Liver (tissue), 8 donors: ENCODE measurements at regions not wholly inside any gene's neighbourhood (a gene's known extent, or its start where the extent isn't known, plus 50 kb on each side); places are given as distances from the start of the nearest gene placed in this dataset.

Experiments
- DNase-seq: peaks from one replicate; pipeline ENCODE4 v3.0.0-alpha.2; 2017; ENCODE audit warnings: low spot score
- H3K27ac ChIP-seq, 2 donors: one replicate each; pipeline ENCODE4 v1.7.0; 2013; ENCODE audit warnings: inconsistent platforms in 2 of 2, low read length in 2 of 2, control low read depth in 1 of 2, low read depth in 1 of 2, mild to moderate bottlenecking in 1 of 2
- H3K27me3 ChIP-seq, 4 donors: one replicate each; pipeline versions ENCODE4 v1.6.1 to v1.7.0; 2013; ENCODE audit warnings: low read length in 3 of 4, inconsistent platforms in 1 of 4, mild to moderate bottlenecking in 1 of 4, moderate library complexity in 1 of 4; ENCODE audit not compliant: control insufficient read depth in 4 of 4, insufficient read depth in 4 of 4
- H3K36me3 ChIP-seq, 4 donors: one replicate each; pipeline versions ENCODE4 v1.6.1 to v1.7.0; 2013; ENCODE audit warnings: low read length in 3 of 4, mild to moderate bottlenecking in 3 of 4, low read depth in 1 of 4, moderate library complexity in 1 of 4; ENCODE audit not compliant: control insufficient read depth in 4 of 4, insufficient read depth in 3 of 4
- H3K4me1 ChIP-seq, 4 donors: one replicate each; pipeline versions ENCODE4 v1.6.1 to v1.7.0; 2013; ENCODE audit warnings: low read length in 3 of 4, mild to moderate bottlenecking in 3 of 4, moderate library complexity in 1 of 4; ENCODE audit not compliant: control insufficient read depth in 4 of 4, insufficient read depth in 4 of 4
- H3K4me3 ChIP-seq, 3 donors: one replicate each; pipeline versions ENCODE4 v1.6.1 to v1.7.0; 2013; ENCODE audit warnings: low read length in 3 of 3, control low read depth in 1 of 3, low read depth in 1 of 3, mild to moderate bottlenecking in 1 of 3
- H3K9ac ChIP-seq, 2 donors: one replicate each; pipeline ENCODE4 v1.7.0; 2013; ENCODE audit warnings: low read length in 2 of 2, mild to moderate bottlenecking in 2 of 2, moderate library complexity in 2 of 2, control low read depth in 1 of 2, low read depth in 1 of 2
- H3K9me3 ChIP-seq, 4 donors: one replicate each; pipeline versions ENCODE4 v1.6.1 to v1.7.0; 2013; ENCODE audit warnings: low read length in 3 of 4; ENCODE audit not compliant: control insufficient read depth in 4 of 4
- EGR1 ChIP-seq, 2 donors: IDR thresholded peaks; 2 replicates each; pipeline ENCODE4 v1.6.1; 2016 to 2018; ENCODE audit warnings: antibody characterized with exemption in 2 of 2, low read depth in 2 of 2
- FOXA1 ChIP-seq: IDR thresholded peaks from 2 replicates; pipeline ENCODE4 v1.6.1; 2016; ENCODE audit warnings: antibody characterized with exemption
- FOXA2 ChIP-seq: IDR thresholded peaks from 2 replicates; pipeline ENCODE4 v1.6.1; 2016; ENCODE audit warnings: antibody characterized with exemption
- GABPA ChIP-seq, 2 donors: IDR thresholded peaks in 1 of 2; conservative IDR thresholded peaks in 1 of 2; 2 replicates each; pipeline ENCODE4 v1.6.1; 2016; ENCODE audit warnings: antibody characterized with exemption in 2 of 2, mild to moderate bottlenecking in 1 of 2, moderate library complexity in 1 of 2
- HNF4A ChIP-seq, 2 donors: conservative IDR thresholded peaks; 2 replicates each; pipeline ENCODE4 v1.6.1; 2016; ENCODE audit warnings: antibody characterized with exemption in 2 of 2, mild to moderate bottlenecking in 2 of 2
- HNF4G ChIP-seq: IDR thresholded peaks from 2 replicates; pipeline ENCODE4 v1.6.1; 2016; ENCODE audit warnings: antibody characterized with exemption
- JUND ChIP-seq, 2 donors: IDR thresholded peaks; 2 replicates each; pipeline ENCODE4 v1.6.1; 2016; ENCODE audit warnings: antibody characterized with exemption in 2 of 2
- RAD21 ChIP-seq, 2 donors: IDR thresholded peaks; 2 replicates each; pipeline ENCODE4 v1.6.1; 2016; ENCODE audit warnings: antibody characterized with exemption in 2 of 2, mild to moderate bottlenecking in 2 of 2
- RXRA ChIP-seq, 2 donors: IDR thresholded peaks; 2 replicates each; pipeline ENCODE4 v1.6.1; 2017 to 2018; ENCODE audit warnings: antibody characterized with exemption in 2 of 2, mild to moderate bottlenecking in 1 of 2
- SP1 ChIP-seq: IDR thresholded peaks from 2 replicates; pipeline ENCODE4 v1.6.1; 2018; ENCODE audit warnings: antibody characterized with exemption, mild to moderate bottlenecking
- TAF1 ChIP-seq: conservative IDR thresholded peaks from 2 replicates; pipeline ENCODE4 v1.6.1; 2016; ENCODE audit warnings: antibody characterized with exemption, mild to moderate bottlenecking
- YY1 ChIP-seq: IDR thresholded peaks from 2 replicates; pipeline ENCODE4 v1.6.1; 2016; ENCODE audit warnings: antibody characterized with exemption, mild to moderate bottlenecking
- WGBS: extraction: QIAGEN DNeasy Blood & Tissue Kit; methylation state at CpG from one replicate; pipeline ENCODE4 v1.1.7; 2013; 5-methylcytosine and 5-hydroxymethylcytosine counted together
- TF ChIP-seq, protein P1 (sequence below): IDR thresholded peaks from 2 replicates; pipeline ENCODE4 v1.6.1; 2016; ENCODE audit warnings: antibody characterized with exemption, mild to moderate bottlenecking
- TF ChIP-seq, protein P2 (sequence below): fragments of 150-350 bp; IDR thresholded peaks from 2 replicates; pipeline ENCODE4 v1.5.1; 2017; ENCODE audit warnings: improper control_type of control experiment, low read depth, low read length; ENCODE audit not compliant: missing input control
- TF ChIP-seq, protein P3 (sequence below): IDR thresholded peaks from 2 replicates; pipeline ENCODE4 v1.6.1; 2016; ENCODE audit warnings: antibody characterized with exemption
- TF ChIP-seq, protein P4 (sequence below): IDR thresholded peaks from 2 replicates; pipeline ENCODE4 v1.6.1; 2016; ENCODE audit warnings: antibody characterized with exemption
- TF ChIP-seq, protein P5 (sequence below): IDR thresholded peaks from 2 replicates; pipeline ENCODE4 v1.6.1; 2016; ENCODE audit warnings: antibody characterized with exemption
- donor health status: healthy.
- donor health status: healthy.
- donor health status: healthy.
- donor health status: healthy.
- donor health status: healthy.

DNA sequence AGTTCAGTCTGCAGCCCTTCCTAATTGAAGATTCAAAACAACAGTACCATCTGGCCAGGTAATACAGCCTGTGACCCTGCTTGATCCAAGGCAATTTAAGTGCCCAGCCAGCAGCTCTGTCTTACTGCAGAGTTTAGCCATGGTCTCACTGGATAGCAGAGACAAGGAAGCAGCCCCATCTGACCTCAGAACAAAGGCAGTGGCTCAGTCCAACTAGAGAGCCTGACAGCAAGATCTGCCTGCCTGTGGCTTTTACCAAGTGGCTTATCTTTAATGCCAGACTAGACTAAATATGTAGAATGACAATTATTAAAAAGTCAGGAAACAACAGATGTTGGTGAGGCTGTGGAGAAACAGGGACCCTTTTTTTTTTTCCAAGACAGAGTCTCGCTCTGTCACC is 293.4 kb downstream of the DTHD1 start:
- no peaks in the 10 kb centered on the region for H3K4me1 ChIP-seq
- TF ChIP-seq, protein P1, sequence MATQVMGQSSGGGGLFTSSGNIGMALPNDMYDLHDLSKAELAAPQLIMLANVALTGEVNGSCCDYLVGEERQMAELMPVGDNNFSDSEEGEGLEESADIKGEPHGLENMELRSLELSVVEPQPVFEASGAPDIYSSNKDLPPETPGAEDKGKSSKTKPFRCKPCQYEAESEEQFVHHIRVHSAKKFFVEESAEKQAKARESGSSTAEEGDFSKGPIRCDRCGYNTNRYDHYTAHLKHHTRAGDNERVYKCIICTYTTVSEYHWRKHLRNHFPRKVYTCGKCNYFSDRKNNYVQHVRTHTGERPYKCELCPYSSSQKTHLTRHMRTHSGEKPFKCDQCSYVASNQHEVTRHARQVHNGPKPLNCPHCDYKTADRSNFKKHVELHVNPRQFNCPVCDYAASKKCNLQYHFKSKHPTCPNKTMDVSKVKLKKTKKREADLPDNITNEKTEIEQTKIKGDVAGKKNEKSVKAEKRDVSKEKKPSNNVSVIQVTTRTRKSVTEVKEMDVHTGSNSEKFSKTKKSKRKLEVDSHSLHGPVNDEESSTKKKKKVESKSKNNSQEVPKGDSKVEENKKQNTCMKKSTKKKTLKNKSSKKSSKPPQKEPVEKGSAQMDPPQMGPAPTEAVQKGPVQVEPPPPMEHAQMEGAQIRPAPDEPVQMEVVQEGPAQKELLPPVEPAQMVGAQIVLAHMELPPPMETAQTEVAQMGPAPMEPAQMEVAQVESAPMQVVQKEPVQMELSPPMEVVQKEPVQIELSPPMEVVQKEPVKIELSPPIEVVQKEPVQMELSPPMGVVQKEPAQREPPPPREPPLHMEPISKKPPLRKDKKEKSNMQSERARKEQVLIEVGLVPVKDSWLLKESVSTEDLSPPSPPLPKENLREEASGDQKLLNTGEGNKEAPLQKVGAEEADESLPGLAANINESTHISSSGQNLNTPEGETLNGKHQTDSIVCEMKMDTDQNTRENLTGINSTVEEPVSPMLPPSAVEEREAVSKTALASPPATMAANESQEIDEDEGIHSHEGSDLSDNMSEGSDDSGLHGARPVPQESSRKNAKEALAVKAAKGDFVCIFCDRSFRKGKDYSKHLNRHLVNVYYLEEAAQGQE, result no peak
- TF ChIP-seq HNF4G, result no peak
- no peak for TF ChIP-seq JUND (IDR thresholded peaks at IDR 0.05)
- TF ChIP-seq, protein P2, sequence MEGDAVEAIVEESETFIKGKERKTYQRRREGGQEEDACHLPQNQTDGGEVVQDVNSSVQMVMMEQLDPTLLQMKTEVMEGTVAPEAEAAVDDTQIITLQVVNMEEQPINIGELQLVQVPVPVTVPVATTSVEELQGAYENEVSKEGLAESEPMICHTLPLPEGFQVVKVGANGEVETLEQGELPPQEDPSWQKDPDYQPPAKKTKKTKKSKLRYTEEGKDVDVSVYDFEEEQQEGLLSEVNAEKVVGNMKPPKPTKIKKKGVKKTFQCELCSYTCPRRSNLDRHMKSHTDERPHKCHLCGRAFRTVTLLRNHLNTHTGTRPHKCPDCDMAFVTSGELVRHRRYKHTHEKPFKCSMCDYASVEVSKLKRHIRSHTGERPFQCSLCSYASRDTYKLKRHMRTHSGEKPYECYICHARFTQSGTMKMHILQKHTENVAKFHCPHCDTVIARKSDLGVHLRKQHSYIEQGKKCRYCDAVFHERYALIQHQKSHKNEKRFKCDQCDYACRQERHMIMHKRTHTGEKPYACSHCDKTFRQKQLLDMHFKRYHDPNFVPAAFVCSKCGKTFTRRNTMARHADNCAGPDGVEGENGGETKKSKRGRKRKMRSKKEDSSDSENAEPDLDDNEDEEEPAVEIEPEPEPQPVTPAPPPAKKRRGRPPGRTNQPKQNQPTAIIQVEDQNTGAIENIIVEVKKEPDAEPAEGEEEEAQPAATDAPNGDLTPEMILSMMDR, result no peak
- TF ChIP-seq RAD21 (IDR thresholded peaks at IDR 0.05), result no peak
- TF ChIP-seq, protein P3, sequence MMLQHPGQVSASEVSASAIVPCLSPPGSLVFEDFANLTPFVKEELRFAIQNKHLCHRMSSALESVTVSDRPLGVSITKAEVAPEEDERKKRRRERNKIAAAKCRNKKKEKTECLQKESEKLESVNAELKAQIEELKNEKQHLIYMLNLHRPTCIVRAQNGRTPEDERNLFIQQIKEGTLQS, result no peak
- TF ChIP-seq HNF4A (conservative IDR thresholded peaks at IDR 0.05), result no peak
- no peak for TF ChIP-seq GABPA (IDR thresholded peaks at IDR 0.05 in 1 of 2, conservative IDR thresholded peaks at IDR 0.05 in 1 of 2)
- no peak for TF ChIP-seq TAF1
- TF ChIP-seq, protein P4, sequence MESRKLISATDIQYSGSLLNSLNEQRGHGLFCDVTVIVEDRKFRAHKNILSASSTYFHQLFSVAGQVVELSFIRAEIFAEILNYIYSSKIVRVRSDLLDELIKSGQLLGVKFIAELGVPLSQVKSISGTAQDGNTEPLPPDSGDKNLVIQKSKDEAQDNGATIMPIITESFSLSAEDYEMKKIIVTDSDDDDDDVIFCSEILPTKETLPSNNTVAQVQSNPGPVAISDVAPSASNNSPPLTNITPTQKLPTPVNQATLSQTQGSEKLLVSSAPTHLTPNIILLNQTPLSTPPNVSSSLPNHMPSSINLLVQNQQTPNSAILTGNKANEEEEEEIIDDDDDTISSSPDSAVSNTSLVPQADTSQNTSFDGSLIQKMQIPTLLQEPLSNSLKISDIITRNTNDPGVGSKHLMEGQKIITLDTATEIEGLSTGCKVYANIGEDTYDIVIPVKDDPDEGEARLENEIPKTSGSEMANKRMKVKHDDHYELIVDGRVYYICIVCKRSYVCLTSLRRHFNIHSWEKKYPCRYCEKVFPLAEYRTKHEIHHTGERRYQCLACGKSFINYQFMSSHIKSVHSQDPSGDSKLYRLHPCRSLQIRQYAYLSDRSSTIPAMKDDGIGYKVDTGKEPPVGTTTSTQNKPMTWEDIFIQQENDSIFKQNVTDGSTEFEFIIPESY, result no peak
- TF ChIP-seq SP1, result no peak
- no peak for TF ChIP-seq EGR1 (IDR thresholded peaks at IDR 0.05; ENCODE audit: low read depth in 2 of 2)
- no peak for TF ChIP-seq RXRA (IDR thresholded peaks at IDR 0.05)
- TF ChIP-seq FOXA1, result no peak
- 97% methylated on average over 1 of the region's 1 CpG for WGBS
- no peak overlapping the region for H3K27ac ChIP-seq
- H3K9me3 ChIP-seq, result no peaks in the 10 kb centered on the region
- no peak for DNase-seq
- H3K36me3 ChIP-seq, result no peaks in the 10 kb centered on the region
- no peak overlapping the region for H3K4me3 ChIP-seq
- no peak overlapping the region for H3K9ac ChIP-seq
- peaks cover 0 to 3% (median 0%) of the 10 kb centered on the region in 4 donors for H3K27me3 ChIP-seq

DNA sequence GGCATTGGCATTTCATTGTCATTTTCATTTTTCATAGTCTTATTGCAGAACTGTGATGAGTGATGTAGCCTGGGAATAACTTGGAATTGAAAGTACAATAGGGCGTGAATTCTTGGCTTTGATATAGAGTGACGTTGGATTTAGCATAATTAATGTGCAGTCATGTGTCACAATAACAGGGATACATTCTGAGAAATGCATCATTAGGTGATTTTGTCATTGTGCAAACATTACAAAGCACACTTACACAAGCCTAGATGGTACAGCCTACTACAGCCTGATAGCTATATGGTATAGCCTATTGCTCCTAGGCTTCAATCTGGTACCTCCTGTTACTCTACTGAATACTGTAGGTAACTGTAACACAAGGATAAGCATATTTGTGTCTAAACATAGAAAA is 300.8 kb downstream of the DTHD1 start:
- no peak overlapping the region for H3K9ac ChIP-seq
- H3K4me1 ChIP-seq, result no peaks in the 10 kb centered on the region
- no peaks in the 10 kb centered on the region for H3K27me3 ChIP-seq
- 84% methylated on average over 2 of the region's 2 CpGs for WGBS
- no peaks in the 10 kb centered on the region for H3K36me3 ChIP-seq
- no peak overlapping the region for H3K27ac ChIP-seq
- DNase-seq, result no peak
- H3K4me3 ChIP-seq, result no peak overlapping the region
- no peaks in the 10 kb centered on the region for H3K9me3 ChIP-seq
- TF ChIP-seq JUND (IDR thresholded peaks at IDR 0.05) (no peak), HNF4G (no peak), RXRA (IDR thresholded peaks at IDR 0.05) (no peak), FOXA1 (no peak), FOXA2 (no peak), GABPA (IDR thresholded peaks at IDR 0.05 in 1 of 2, conservative IDR thresholded peaks at IDR 0.05 in 1 of 2) (no peak), SP1 (no peak), TAF1 (no peak), YY1 (no peak)
- TF ChIP-seq, protein P1, result no peak
- TF ChIP-seq, protein P5, sequence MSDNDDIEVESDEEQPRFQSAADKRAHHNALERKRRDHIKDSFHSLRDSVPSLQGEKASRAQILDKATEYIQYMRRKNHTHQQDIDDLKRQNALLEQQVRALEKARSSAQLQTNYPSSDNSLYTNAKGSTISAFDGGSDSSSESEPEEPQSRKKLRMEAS, result no peak
- TF ChIP-seq, protein P4, result no peak
- TF ChIP-seq, protein P3, result no peak
